ENCODE measurements at regions not wholly inside any gene's neighbourhood (a gene's known extent, or its start where the extent isn't known, plus 50 kb on each side); places are given as distances from the start of the nearest gene placed in this dataset.

GRCh38 chr9:87069690-87070089 lies 122.4 kb upstream of the GAS1 start (continued):
- TF ChIP-seq TCF12 (IDR thresholded peaks at IDR 0.05; ENCODE audit: low read depth, low read length) (no peak), SP4 (IDR thresholded peaks at IDR 0.05; ENCODE audit: low read length) (no peak), CTCF (IDR thresholded peaks at IDR 0.05; ENCODE audit: control extremely low read depth in 1 of 3, insufficient read depth in 1 of 3, low read depth in 1 of 3, low read length in 3 of 3) (no peak)
